Activated CD4-positive, alpha-beta T cell treated with anti-CD3 and anti-CD28 coated beads for 36 hours (primary cell): ENCODE measurements at regions not wholly inside any gene's neighbourhood (a gene's known extent, or its start where the extent isn't known, plus 50 kb on each side); places are given as distances from the start of the nearest gene placed in this dataset.

Experiments
- ATAC-seq: fragments of 200-7000 bp; cut with Tn5 transposase; one replicate; pipeline ENCODE4 v1.10.0; 2021; ENCODE audit warnings: mild to moderate bottlenecking, moderate library complexity
- CTCF ChIA-PET: fragments of 350-600 bp; sonication (Branson Sonifier 250); formaldehyde crosslinking; loops from one replicate; lab custom pipeline; 2021; ENCODE audit warnings: antibody characterized with exemption; lab: Charles Lee
- POLR2A ChIA-PET: fragments of 350-600 bp; sonication (Branson Sonifier 250); formaldehyde crosslinking; loops from one replicate; lab custom pipeline; 2021; ENCODE audit warnings: antibody characterized with exemption, inconsistent platforms; lab: Charles Lee
- DNase-seq: peaks from one replicate; pipeline ENCODE4 v3.0.0-alpha.2; 2020
- H3K27ac Mint-ChIP-seq: one replicate; pipeline ENCODE4 v1.8.0; 2021; ENCODE audit warnings: mixed read lengths
- H3K27me3 Mint-ChIP-seq: one replicate; pipeline ENCODE4 v1.8.0; 2021; ENCODE audit warnings: mixed read lengths
- H3K36me3 Mint-ChIP-seq: one replicate; pipeline ENCODE4 v1.8.0; 2021; ENCODE audit warnings: low read depth, mixed read lengths
- H3K4me1 Mint-ChIP-seq: one replicate; pipeline ENCODE4 v1.8.0; 2021; ENCODE audit warnings: mixed read lengths
- H3K4me3 Mint-ChIP-seq: one replicate; pipeline ENCODE4 v1.8.0; 2021; ENCODE audit warnings: mild to moderate bottlenecking, moderate library complexity, mixed read lengths
- H3K9me3 Mint-ChIP-seq: one replicate; pipeline ENCODE4 v1.8.0; 2021; ENCODE audit warnings: low read depth, mixed read lengths
- intact Hi-C, 2 experiments: fragments of 100-400 bp; cut with DNase I in 1 of 2; cut with micrococcal nuclease in 1 of 2; formaldehyde crosslinking; loops; one replicate each; pipeline versions ENCODE4 v1.14.2 to v1.15.1; 2022 to 2024; cut with DNase I, micrococcal nuclease

- no peaks in the 10 kb centered on the region for H3K36me3 Mint-ChIP-seq
- intact Hi-C loops: no loop called here
- ChIA-PET POLR2A (no interaction called here), CTCF (interaction anchor here (1.0 kb wide), 1 partner anchor 13 kb away, joined by 3 read pairs; no protein-coding TSS in a partner anchor)
- H3K4me1 Mint-ChIP-seq: no peaks in the 10 kb centered on the region
- DNase-seq (no peak), ATAC-seq (no peak)
- H3K27me3 Mint-ChIP-seq: no peaks in the 10 kb centered on the region
- H3K4me3 Mint-ChIP-seq: no peak overlapping the region
- no peaks in the 10 kb centered on the region for H3K9me3 Mint-ChIP-seq
- H3K27ac Mint-ChIP-seq: no peak overlapping the region
Observed at GRCh38 chr13:33992881-33993336, 175.0 kb downstream of the RFC3 start.

GRCh38 chr13:33994198-33994597 is 176.2 kb downstream of the RFC3 start:
- POLR2A ChIA-PET: no interaction called here
- intact Hi-C loops: no loop called here
- no peak overlapping the region for H3K27ac Mint-ChIP-seq

GRCh38 chr13:33994826-33995502 is 177.0 kb downstream of the RFC3 start:
- H3K4me3 Mint-ChIP-seq: no peak overlapping the region
- ATAC-seq: no peak
- POLR2A ChIA-PET: no interaction called here
- no peaks in the 10 kb centered on the region for H3K27me3 Mint-ChIP-seq
- H3K36me3 Mint-ChIP-seq: no peaks in the 10 kb centered on the region
- no peaks in the 10 kb centered on the region for H3K4me1 Mint-ChIP-seq
- intact Hi-C loops: no loop called here
- no peaks in the 10 kb centered on the region for H3K9me3 Mint-ChIP-seq
- H3K27ac Mint-ChIP-seq: no peak overlapping the region
- DNase-seq: no peak
- CTCF ChIA-PET: no interaction called here

More at GRCh38 chr13:33994198-33994597, 176.2 kb downstream of the RFC3 start:
- no peaks in the 10 kb centered on the region for H3K27me3 Mint-ChIP-seq
- H3K4me3 Mint-ChIP-seq: no peak overlapping the region
- H3K4me1 Mint-ChIP-seq: no peaks in the 10 kb centered on the region
- no peak for ATAC-seq
- DNase-seq: no peak
- no peaks in the 10 kb centered on the region for H3K9me3 Mint-ChIP-seq
- H3K36me3 Mint-ChIP-seq: no peaks in the 10 kb centered on the region
- CTCF ChIA-PET: interaction anchor here (0.9 kb wide), 1 partner anchor 499 kb away, joined by 4 read pairs; no protein-coding TSS in a partner anchor

GRCh38 chr13:33996636-33997035 is 178.7 kb downstream of the RFC3 start:
- no peaks in the 10 kb centered on the region for H3K36me3 Mint-ChIP-seq
- CTCF ChIA-PET: no interaction called here

GRCh38 chr13:33997574-33997973 is 179.6 kb downstream of the RFC3 start:
- H3K4me3 Mint-ChIP-seq: no peak overlapping the region
- CTCF ChIA-PET: no interaction called here
- no peaks in the 10 kb centered on the region for H3K4me1 Mint-ChIP-seq
- no peaks in the 10 kb centered on the region for H3K9me3 Mint-ChIP-seq
- ATAC-seq (no peak), DNase-seq (no peak)
- POLR2A ChIA-PET: no interaction called here
- no peaks in the 10 kb centered on the region for H3K36me3 Mint-ChIP-seq
- H3K27ac Mint-ChIP-seq: no peak overlapping the region
- H3K27me3 Mint-ChIP-seq: no peaks in the 10 kb centered on the region
- intact Hi-C loops: no loop called here

More at GRCh38 chr13:33996636-33997035, 178.7 kb downstream of the RFC3 start:
- ATAC-seq (no peak), DNase-seq (no peak)
- intact Hi-C loops: no loop called here
- H3K27me3 Mint-ChIP-seq: no peaks in the 10 kb centered on the region
- no peak overlapping the region for H3K27ac Mint-ChIP-seq
- H3K4me3 Mint-ChIP-seq: no peak overlapping the region
- no peaks in the 10 kb centered on the region for H3K4me1 Mint-ChIP-seq
- POLR2A ChIA-PET: no interaction called here
- H3K9me3 Mint-ChIP-seq: no peaks in the 10 kb centered on the region

- intact Hi-C loops: no loop called here
- Mint-ChIP-seq H3K9me3 (no peaks in the 10 kb centered on the region), H3K4me1 (no peaks in the 10 kb centered on the region), H3K27ac (no peak overlapping the region), H3K4me3 (no peak overlapping the region), H3K36me3 (no peaks in the 10 kb centered on the region), H3K27me3 (no peaks in the 10 kb centered on the region)
- ATAC-seq: no peak
- no peak for DNase-seq
- CTCF ChIA-PET: no interaction called here
- POLR2A ChIA-PET: no interaction called here
Observed at GRCh38 chr13:33999811-34000605, 182.1 kb downstream of the RFC3 start.

GRCh38 chr13:34000955-34001354 is 183.0 kb downstream of the RFC3 start:
- Mint-ChIP-seq H3K9me3 (no peaks in the 10 kb centered on the region), H3K27ac (no peak overlapping the region), H3K4me3 (no peak overlapping the region), H3K27me3 (no peaks in the 10 kb centered on the region), H3K4me1 (no peaks in the 10 kb centered on the region), H3K36me3 (no peaks in the 10 kb centered on the region)
- ATAC-seq: no peak
- ChIA-PET POLR2A (no interaction called here), CTCF (no interaction called here)
- DNase-seq: no peak
- intact Hi-C loops: no loop called here

DNA sequence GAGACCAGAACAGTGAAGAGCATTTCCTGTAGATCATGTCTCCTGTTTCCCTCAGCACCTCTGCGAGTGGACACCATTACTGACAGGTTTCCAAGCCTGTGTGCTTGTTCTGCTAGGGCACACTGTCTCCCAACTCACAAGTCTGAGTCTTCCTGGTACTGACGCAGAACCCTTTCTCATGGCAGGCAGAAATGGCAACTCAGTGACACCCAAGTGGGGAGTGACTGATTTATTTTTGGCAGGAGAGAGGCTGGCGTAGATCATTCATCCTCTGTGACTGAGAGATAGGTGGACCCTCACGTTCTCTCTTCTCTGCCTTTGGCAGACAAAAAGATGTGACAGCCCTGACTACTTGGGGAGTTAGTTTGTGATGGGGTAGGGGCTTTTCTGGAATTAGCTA is 183.4 kb downstream of the RFC3 start:
- POLR2A ChIA-PET: no interaction called here
- Mint-ChIP-seq H3K4me1 (no peaks in the 10 kb centered on the region), H3K27me3 (no peaks in the 10 kb centered on the region), H3K36me3 (no peaks in the 10 kb centered on the region), H3K27ac (no peak overlapping the region), H3K4me3 (no peak overlapping the region), H3K9me3 (no peaks in the 10 kb centered on the region)
- CTCF ChIA-PET: no interaction called here
- ATAC-seq: no peak
- intact Hi-C loops: no loop called here
- DNase-seq: no peak

GRCh38 chr13:34002141-34002540 is 184.2 kb downstream of the RFC3 start:
- Mint-ChIP-seq H3K27ac (no peak overlapping the region), H3K9me3 (no peaks in the 10 kb centered on the region), H3K4me3 (no peak overlapping the region), H3K4me1 (no peaks in the 10 kb centered on the region), H3K27me3 (no peaks in the 10 kb centered on the region), H3K36me3 (no peaks in the 10 kb centered on the region)
- intact Hi-C loops: no loop called here
- ChIA-PET CTCF (no interaction called here), POLR2A (no interaction called here)
- DNase-seq (no peak), ATAC-seq (no peak)

DNA sequence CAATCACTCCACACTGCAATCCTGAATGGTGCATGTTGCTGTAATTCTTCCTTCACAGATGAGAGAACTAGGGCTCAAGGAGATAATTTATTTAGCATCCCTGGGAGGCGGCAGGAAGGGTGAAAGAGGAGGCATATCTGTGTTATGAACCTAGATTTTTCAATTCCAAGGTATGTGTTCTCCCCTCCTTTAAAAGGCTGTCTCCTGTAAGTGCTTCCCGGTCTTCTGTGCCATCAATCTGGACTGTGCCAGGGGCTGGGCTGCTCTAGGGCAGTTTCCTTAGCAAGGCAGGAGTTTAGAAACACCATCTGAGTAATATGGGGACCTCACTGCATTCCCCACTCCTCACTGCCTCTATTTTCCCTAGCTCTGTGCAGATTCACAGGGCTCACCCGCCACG is 185.0 kb downstream of the RFC3 start:
- H3K36me3 Mint-ChIP-seq: no peaks in the 10 kb centered on the region
- DNase-seq (no peak), ATAC-seq (no peak)
- CTCF ChIA-PET: no interaction called here
- POLR2A ChIA-PET: no interaction called here
- intact Hi-C loops: no loop called here
- H3K27ac Mint-ChIP-seq: no peak overlapping the region
- H3K9me3 Mint-ChIP-seq: no peaks in the 10 kb centered on the region
- H3K4me1 Mint-ChIP-seq: no peaks in the 10 kb centered on the region
- H3K4me3 Mint-ChIP-seq: no peak overlapping the region
- no peaks in the 10 kb centered on the region for H3K27me3 Mint-ChIP-seq

- no peak overlapping the region for H3K4me3 Mint-ChIP-seq
Observed at GRCh38 chr13:34003656-34004055, 185.7 kb downstream of the RFC3 start.

GRCh38 chr13:34004676-34005075 is 186.7 kb downstream of the RFC3 start:
- no peaks in the 10 kb centered on the region for H3K27me3 Mint-ChIP-seq
- H3K4me1 Mint-ChIP-seq: no peaks in the 10 kb centered on the region
- H3K36me3 Mint-ChIP-seq: no peaks in the 10 kb centered on the region
- ATAC-seq: no peak
- no peak for DNase-seq
- ChIA-PET CTCF (no interaction called here), POLR2A (no interaction called here)
- H3K4me3 Mint-ChIP-seq: no peak overlapping the region
- no peak overlapping the region for H3K27ac Mint-ChIP-seq
- H3K9me3 Mint-ChIP-seq: no peaks in the 10 kb centered on the region
- intact Hi-C loops: no loop called here

More at GRCh38 chr13:34003656-34004055, 185.7 kb downstream of the RFC3 start:
- no peaks in the 10 kb centered on the region for H3K9me3 Mint-ChIP-seq
- intact Hi-C loops: no loop called here
- POLR2A ChIA-PET: no interaction called here
- no peaks in the 10 kb centered on the region for H3K36me3 Mint-ChIP-seq
- ATAC-seq (no peak), DNase-seq (no peak)
- no peaks in the 10 kb centered on the region for H3K27me3 Mint-ChIP-seq
- CTCF ChIA-PET: no interaction called here
- no peaks in the 10 kb centered on the region for H3K4me1 Mint-ChIP-seq
- H3K27ac Mint-ChIP-seq: no peak overlapping the region
